IPS DF 4.7 (cell line): ENCODE measurements at regions not wholly inside any gene's neighbourhood (a gene's known extent, or its start where the extent isn't known, plus 50 kb on each side); places are given as distances from the start of the nearest gene placed in this dataset.

ENCODE experiments used
- DNase-seq: peaks from one replicate; pipeline ENCODE4 v3.0.0-alpha.2; 2013; ENCODE audit warnings: low spot score; ENCODE audit errors: extremely low read depth

DNA sequence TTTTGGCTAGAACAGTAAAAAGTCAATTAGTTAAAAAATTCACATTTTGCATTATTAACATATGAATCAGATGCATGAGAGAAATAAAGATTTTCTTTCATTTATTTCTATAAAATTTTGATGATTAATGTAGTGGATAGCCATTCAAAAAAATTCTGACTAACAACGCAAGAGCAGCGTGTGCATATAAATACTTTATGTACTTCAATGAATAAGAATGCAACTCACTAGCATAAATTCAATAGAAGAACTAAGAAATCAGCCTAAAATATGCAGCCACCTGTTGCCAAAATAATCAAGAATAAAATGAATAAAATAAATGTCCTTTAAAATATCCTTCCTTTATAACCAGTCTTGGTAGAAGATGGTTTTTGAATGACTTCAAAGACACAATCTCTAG, 471.9 kb downstream of the PDGFC start:
- DNase-seq = no peak

DNA sequence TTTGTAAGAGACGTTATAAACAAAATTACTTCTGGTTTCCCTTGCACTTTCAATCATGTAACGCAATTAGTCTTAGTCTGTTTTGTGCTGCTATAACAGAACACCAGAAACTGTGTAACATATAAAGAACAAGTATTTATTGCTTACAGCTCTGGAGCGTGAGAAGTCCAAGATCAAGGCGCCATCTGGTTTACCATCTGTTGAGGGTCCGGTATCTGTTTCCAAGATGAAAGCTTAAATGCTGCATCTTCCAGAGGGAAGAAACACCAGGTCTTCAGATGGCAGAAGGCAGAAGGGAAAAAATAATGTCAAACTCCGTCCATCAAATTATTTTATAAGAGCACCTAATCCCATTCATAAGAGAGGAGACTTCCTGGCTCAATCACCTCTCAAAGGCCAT, 474.1 kb downstream of the PDGFC start:
- no peak for DNase-seq

GRCh38 chr4:156496797-156497196, 474.8 kb downstream of the PDGFC start:
- no peak for DNase-seq

DNA sequence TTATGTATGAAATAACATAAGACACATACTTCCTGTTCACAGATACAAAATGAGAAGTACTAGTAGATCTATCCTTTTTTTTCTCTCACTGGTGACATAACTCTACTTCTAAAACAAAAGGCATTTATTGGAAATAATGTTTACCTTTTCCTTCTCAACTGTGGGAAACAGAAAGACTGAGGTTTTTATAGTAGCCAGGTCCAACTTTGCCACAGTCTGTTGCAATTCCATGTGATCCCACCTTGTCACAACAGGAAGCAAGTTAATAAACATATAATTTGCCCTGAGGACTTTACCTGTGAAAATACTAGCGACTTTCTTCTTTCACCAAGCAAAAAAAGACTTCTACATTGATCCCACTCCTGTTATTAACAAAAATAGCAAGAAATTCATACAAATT, 475.8 kb downstream of the PDGFC start:
- no peak for DNase-seq

- no peak for DNase-seq
These were observed 476.5 kb downstream of the PDGFC start for GRCh38 chr4:156495091-156495490.

- no peak for DNase-seq
These were observed 477.7 kb downstream of the PDGFC start for GRCh38 chr4:156493858-156494257.

DNA sequence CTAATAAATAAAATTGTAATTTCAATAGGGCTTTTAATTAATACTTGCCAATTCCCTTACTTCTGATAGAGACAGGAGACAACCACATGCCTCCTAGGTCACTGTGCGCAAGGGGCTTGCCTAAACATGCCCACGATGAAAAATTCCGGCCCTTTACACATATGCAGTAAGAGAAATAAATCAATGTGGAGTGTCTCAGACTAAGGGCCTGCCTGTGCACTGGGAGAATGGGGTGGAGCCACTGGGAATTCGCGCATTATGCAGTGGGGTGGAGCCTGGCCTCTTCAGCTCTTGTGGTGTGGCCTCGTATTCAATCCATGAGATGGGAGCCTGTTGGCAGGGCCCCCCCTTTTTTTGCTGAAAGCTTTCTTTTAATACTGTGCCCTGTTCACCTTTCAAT, 484.5 kb downstream of the PDGFC start:
- no peak for DNase-seq

- DNase-seq = no peak
These were observed 489.8 kb downstream of the PDGFC start for GRCh38 chr4:156481845-156482244.

DNA sequence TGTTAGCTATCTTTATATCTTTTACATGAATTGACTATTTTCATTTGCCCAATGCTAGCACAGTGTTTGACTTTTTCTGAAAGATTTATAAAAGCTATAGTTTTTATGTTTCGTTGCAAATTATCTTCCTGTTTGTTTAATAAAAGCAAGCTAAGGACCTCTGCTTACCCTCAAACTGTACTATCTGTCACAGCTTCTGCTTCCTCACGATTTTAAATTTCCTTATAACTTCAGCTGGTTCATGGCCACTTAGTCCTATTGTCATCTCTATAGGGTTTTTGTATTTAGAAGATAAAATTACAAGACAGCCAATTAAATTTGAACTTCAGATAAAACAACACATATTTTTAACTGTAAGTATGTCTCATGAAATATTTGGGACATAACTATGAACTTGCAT, 494.0 kb downstream of the PDGFC start:
- no peak for DNase-seq

- no peak for DNase-seq
These were observed 495.2 kb downstream of the PDGFC start for GRCh38 chr4:156476359-156476758.

DNA sequence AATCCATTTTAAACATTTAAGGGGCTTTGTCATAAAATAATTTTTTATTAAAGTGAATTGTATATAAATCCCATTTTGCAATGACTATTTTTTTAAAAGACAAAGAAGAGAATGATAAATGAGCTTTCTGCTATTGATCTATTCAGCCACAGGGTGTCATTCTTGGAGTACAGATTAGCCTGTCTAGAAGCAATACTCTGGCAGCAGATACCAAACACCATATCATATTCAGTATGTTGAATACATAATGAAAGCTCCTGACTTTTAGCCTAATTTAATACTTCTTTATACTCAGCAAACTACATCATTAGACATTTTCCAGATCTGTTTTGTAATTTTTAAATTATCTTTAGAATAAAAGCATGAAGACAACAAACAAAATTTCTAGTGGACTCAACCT, 496.3 kb downstream of the PDGFC start:
- DNase-seq = no peak

DNA sequence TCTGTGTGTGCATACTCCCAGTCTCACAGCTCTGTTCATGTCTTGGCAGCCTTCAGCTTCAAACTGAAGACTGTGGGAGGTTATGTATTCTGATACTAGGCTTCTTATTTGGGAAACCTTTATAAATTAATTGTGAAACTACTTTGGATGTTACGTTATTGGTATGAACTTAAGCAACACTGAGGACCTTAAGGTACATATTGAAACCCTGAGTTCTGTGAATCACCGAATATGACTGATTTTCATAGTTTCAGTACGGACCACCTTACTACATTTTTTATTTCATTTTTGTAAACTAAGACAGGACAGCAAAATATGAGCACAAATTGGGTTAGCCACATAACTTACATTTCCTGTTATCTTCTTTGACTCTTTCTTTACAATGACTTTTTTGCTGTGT, 498.4 kb downstream of the PDGFC start:
- DNase-seq = no peak

DNA sequence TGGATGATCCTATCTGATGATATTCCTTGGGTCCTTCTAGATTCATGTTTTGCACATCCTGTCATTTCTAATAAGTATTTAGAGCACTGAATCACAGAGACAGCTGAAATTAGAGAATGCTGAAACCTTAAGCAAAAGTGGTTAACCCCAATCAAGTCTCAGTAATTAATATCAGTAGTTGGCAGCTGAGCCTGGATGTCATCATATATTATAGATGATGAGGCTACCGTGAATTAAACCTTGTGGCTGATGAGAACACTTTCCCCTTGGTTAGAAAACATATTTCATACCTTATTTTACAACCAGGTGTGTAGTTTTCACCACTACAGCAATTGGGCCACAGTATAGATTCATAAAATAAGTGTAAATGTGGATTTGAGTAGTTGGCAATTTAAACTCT, 499.0 kb downstream of the PDGFC start:
- DNase-seq = no peak

DNA sequence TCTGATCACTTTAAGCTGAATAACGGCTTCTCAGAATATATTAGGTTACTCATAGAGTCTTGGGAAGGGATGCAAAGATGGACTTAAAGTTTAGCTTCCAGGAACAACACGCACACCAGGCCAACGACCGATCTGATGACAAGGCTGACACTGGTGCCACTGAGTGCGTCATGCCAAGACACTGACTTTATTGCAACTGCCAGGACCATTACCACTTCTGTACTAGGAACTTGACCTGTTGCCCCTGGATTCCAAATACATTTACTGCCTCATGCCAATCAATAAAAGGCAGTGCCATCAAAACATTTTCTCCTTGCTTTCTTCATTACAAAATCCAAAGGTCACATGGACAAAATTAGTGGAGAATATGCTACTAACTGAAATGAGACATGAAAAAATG, 505.9 kb upstream of the CTSO start:
- DNase-seq = no peak

GRCh38 chr4:156456830-156457229, 503.2 kb upstream of the CTSO start:
- no peak for DNase-seq

DNA sequence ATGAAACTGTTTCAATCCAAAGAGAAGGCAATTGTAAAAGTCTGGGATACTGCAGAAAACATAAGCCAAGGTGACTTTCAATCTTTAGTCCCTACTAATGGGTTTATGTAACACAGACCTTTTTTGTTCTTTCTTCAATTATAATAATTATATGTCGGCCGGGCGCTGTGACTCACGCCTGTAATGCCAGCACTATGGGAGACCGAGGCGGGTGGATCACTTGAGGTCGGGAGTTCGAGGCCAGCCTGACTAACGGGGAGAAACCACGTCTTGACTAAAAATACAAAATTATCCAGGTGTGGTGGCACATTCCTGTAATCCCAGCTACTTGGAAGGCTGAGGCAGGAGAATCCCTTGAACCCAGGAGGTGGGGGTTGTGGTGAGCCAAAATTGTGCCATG, 489.8 kb upstream of the CTSO start:
- DNase-seq = no peak

GRCh38 chr4:156442912-156443311, 489.2 kb upstream of the CTSO start:
- DNase-seq = no peak

DNA sequence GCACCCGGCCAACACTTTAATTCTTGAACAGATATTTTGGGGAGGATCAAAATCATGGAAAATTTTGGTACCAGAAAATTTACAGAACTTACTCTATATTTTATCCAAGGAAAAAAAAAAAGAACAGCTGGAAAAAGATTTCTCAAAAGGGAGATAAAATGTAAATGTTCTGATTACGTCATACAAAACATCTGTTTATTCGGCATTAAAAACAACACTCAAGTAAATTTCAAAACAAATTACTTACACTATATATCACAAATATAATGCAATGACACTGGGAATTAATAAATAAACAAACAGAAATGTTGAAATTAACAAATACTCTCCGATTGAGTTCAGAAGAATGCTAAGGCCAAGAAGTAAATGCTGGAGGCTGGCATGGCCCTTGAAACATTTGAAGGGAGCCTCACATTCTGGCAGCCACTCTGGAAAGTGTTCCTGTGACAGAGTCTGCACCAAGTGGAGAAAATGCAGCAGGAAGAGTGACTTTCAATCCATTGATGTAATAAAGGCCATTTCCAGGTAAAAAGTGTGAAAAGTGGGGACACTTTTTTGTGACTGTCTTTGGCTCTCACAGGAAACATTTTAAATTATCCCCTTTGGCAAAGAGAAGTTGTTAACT, 486.0 kb upstream of the CTSO start:
- no peak for DNase-seq

DNA sequence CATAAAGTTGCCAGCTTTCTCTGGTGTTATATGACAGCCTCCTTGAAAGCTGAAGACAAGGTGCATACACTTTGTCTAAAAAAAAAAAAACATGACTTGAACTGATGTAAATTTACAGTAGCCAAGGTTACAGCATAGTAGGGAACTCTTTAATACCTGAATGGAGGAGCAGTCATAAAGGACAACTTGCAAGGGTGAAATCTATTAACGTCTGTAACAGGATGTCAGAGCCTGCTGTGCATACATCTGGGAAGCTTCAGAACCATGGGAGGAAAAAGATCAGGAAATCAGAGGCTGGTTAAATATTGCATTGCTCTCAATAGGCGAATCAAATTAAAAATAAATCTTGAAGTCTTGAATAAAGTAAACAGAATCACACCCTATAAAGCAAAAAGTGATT, 484.0 kb upstream of the CTSO start:
- no peak for DNase-seq

DNA sequence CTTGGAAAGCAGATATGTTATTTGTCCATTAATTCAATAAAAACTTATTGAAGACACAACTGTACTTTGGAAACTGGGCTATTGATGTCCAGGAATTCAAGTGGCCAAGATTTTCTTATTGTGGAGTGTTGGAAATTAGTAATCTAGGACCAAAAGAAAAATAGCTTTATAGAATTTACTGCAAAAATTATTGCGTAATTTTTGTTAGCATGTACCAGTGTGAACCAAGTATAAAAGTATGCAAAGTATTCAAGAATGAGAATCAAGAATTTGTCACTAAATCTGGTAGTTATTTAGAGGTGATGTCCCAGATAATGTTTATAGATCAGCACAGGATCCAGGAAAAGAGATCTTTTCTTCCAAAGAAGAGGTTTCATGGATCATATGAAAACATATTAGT, 468.9 kb upstream of the CTSO start:
- no peak for DNase-seq

- DNase-seq = no peak
These were observed 467.0 kb upstream of the CTSO start for GRCh38 chr4:156420623-156421022.

DNA sequence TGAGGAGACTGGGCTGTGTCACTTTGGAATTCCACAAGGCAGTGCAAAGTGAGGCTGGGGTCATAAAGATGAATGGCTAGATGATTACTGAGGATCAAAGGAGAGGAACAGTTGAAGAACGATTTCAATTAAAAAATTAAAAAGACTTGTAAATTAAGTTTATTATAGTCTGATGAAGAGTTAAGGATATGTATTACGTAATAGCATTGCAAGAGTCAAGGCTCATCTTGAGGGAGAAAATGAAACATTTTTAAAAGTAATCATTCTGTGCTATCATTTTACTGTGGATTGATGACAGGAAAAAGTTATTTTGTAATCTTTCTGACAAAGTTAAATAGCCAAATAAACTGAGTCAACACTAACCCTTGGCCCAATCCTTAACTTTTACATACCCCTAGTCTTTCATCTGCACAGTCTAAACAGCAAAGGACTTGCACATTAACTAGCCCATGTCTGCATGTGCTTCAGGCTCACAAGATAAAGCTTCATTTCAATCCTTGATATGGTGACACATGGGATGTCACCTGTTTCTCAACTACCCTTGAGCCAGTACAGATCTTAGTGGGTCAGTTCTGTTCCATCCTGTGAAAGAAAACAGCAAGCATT, 465.5 kb upstream of the CTSO start:
- no peak for DNase-seq

GRCh38 chr4:156414406-156414805, 460.7 kb upstream of the CTSO start:
- DNase-seq = no peak
